K562 (cell line): ENCODE measurements at regions not wholly inside any gene's neighbourhood (a gene's known extent, or its start where the extent isn't known, plus 50 kb on each side); places are given as distances from the start of the nearest gene placed in this dataset.
A peak's percentile ranks its signal among the peaks of the same experiment; 100 is the strongest.

Experiments used
- BRF1 ChIP-seq: IDR thresholded peaks from 3 replicates; pipeline ENCODE4 v1.6.1; 2011; ENCODE audit warnings: borderline replicate concordance, mild to moderate bottlenecking; ENCODE audit not compliant: insufficient read length; ENCODE audit errors: extremely low read depth
- CTCF ChIP-seq, 3 experiments: IDR thresholded peaks in 2 of 3; conservative IDR thresholded peaks in 1 of 3; 2 replicates each; pipeline ENCODE4 v1.5.1; 2011 to 2012; ENCODE audit warnings: low read length in 3 of 3, mild to moderate bottlenecking in 3 of 3, control low read depth in 2 of 3, improper control_type of control experiment in 1 of 3, inconsistent platforms in 1 of 3, low read depth in 1 of 3, mixed read lengths in 1 of 3, moderate library complexity in 1 of 3; ENCODE audit not compliant: insufficient read depth in 2 of 3
- DEAF1 ChIP-seq: fragments of 450-650 bp; formaldehyde crosslinking; IDR thresholded peaks from 2 replicates; pipeline ENCODE4 v1.4.0; 2020; ENCODE audit warnings: mild to moderate bottlenecking, moderate library complexity
- EZH2 ChIP-seq: IDR thresholded peaks from 2 replicates; pipeline ENCODE4 v1.6.1; 2012; ENCODE audit warnings: low read depth, mild to moderate bottlenecking, inconsistent platforms, low read length, borderline replicate concordance
- HCFC1 ChIP-seq: IDR thresholded peaks from 2 replicates; pipeline ENCODE4 v1.6.1; 2012; ENCODE audit warnings: low read depth, low read length, improper control_type of control experiment
- HDAC2 ChIP-seq: fragments of 450-650 bp; IDR thresholded peaks from 2 replicates; pipeline ENCODE4 v1.6.1; 2016; ENCODE audit warnings: mild to moderate bottlenecking
- HDGF ChIP-seq: fragments of 450-650 bp; IDR thresholded peaks from 2 replicates; pipeline ENCODE4 v1.6.1; 2016
- HMBOX1 ChIP-seq: sonication (generic); IDR thresholded peaks from 2 replicates; pipeline ENCODE4 v1.6.1; 2016
- HNRNPH1 ChIP-seq: fragments of 200-400 bp; formaldehyde crosslinking; optimal IDR thresholded peaks from 2 replicates; pipeline ENCODE3; 2017; ENCODE audit warnings: low read depth, mild to moderate bottlenecking, low read length, moderate library complexity
- ID3 ChIP-seq, 2 experiments: fragments of 250-450 bp in 1 of 2; fragments of 450-650 bp in 1 of 2; sonication (Bioruptor Pico) in 1 of 2; IDR thresholded peaks; 2 replicates each; pipeline versions ENCODE4 v1.6.1 to v1.8.0; 2016 to 2021; ENCODE audit warnings: mild to moderate bottlenecking in 2 of 2, moderate library complexity in 2 of 2, missing compliant biosample characterization in 1 of 2, missing genetic modification characterization in 1 of 2
- IRF1 ChIP-seq: sonication (generic); formaldehyde crosslinking; IDR thresholded peaks from 2 replicates; pipeline ENCODE4 v1.8.0; 2022; ENCODE audit warnings: missing genetic modification reagents, mild to moderate bottlenecking, borderline replicate concordance
- NFIX ChIP-seq: fragments of 250-450 bp; sonication (Bioruptor Pico); IDR thresholded peaks from 2 replicates; pipeline ENCODE4 v1.4.0; 2020; ENCODE audit warnings: low read depth, mild to moderate bottlenecking, moderate library complexity
- POU5F1 ChIP-seq: fragments of 150-350 bp; IDR thresholded peaks from 2 replicates; pipeline ENCODE4 v1.6.1; 2014; ENCODE audit warnings: borderline replicate concordance, low read length, low read depth, mild to moderate bottlenecking; ENCODE audit not compliant: partially characterized antibody
- SAFB2 ChIP-seq: fragments of 200-400 bp; formaldehyde crosslinking; IDR thresholded peaks from 2 replicates; pipeline ENCODE4 v1.6.1; 2018; ENCODE audit warnings: borderline replicate concordance, low read length, low read depth, moderate library complexity; ENCODE audit not compliant: severe bottlenecking
- SNAPC5 ChIP-seq: fragments of 250-450 bp; sonication (Bioruptor Pico); IDR thresholded peaks from 2 replicates; pipeline ENCODE4 v1.8.0; 2021; ENCODE audit warnings: moderate library complexity, mild to moderate bottlenecking, inconsistent platforms
- ZC3H11A ChIP-seq: IDR thresholded peaks from 2 replicates; pipeline ENCODE4 v1.6.1; 2012; ENCODE audit warnings: low read depth, low read length, improper control_type of control experiment
- ZNF277 ChIP-seq: fragments of 250-450 bp; sonication (Bioruptor Pico); IDR thresholded peaks from 2 replicates; pipeline ENCODE4 v1.8.0; 2022; ENCODE audit warnings: inconsistent platforms, mild to moderate bottlenecking, moderate library complexity, borderline replicate concordance

- TF ChIP-seq HMBOX1 (peak; percentile 72; the same call in 1 of the 2 replicates), ZC3H11A (no peak), EZH2 (no peak), ZNF277 (CRISPR knock-in tag) (no peak), POU5F1 (no peak), SAFB2 (no peak), HDGF (no peak), DEAF1 (CRISPR knock-in tag) (no peak), HDAC2 (peak; percentile 95), HCFC1 (no peak), ID3 (CRISPR knock-in tag; IDR thresholded peaks at IDR 0.05) (no peak), ID3 (tag; IDR thresholded peaks at IDR 0.05) (no peak), BRF1 (no peak), NFIX (CRISPR knock-in tag) (no peak), HNRNPH1 (no peak), SNAPC5 (CRISPR knock-in tag) (no peak), IRF1 (CRISPR knock-in tag) (no peak), CTCF (IDR thresholded peaks at IDR 0.05 in 2 of 3, conservative IDR thresholded peaks at IDR 0.05 in 1 of 3; ENCODE audit: insufficient read depth in 2 of 3, low read depth in 1 of 3, low read length in 3 of 3) (no peak)
These were observed 343.9 kb upstream of the NOCT start (continued) for GRCh38 chr4:138671606-138672084.
